SK-N-SH (cell line): ENCODE measurements at regions not wholly inside any gene's neighbourhood (a gene's known extent, or its start where the extent isn't known, plus 50 kb on each side); places are given as distances from the start of the nearest gene placed in this dataset.

Experiments used
- FOXJ3 ChIP-seq: sonication (generic); formaldehyde crosslinking; IDR thresholded peaks from 2 replicates; pipeline ENCODE4 v1.5.1; 2020; ENCODE audit warnings: mild to moderate bottlenecking, missing genetic modification reagents
- NRF1 ChIP-seq: IDR thresholded peaks from 2 replicates; pipeline ENCODE4 v1.6.1; 2012; ENCODE audit warnings: low read depth, mild to moderate bottlenecking, low read length

DNA sequence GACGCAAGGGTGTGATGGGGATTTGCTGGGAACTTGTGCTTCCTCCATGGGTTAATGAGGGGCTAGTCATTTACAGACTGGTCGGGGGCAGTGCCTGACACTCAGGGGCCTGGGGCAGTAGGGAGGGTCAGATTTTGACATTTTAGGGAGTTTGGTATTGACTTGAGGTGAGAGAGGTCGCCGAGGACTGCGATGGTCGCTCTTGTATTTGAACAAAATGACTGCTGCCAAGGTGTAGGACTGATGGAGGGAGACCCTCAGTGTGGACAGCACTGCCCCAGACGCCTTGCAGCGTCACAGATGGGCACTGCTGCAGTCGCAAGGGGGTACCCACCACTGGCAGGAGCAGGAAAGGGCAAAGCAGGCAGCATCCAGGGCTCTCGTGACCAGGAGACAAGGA lies 182.9 kb downstream of the RTP5 start:
- TF ChIP-seq FOXJ3 (CRISPR knock-in tag) (no peak), NRF1 (no peak)
